Activated T-cell treated with anti-CD3 and anti-CD28 coated beads for 1 hour (primary cell): ENCODE measurements at regions not wholly inside any gene's neighbourhood (a gene's known extent, or its start where the extent isn't known, plus 50 kb on each side); places are given as distances from the start of the nearest gene placed in this dataset.

Source experiments
- DNase-seq: peaks from one replicate; pipeline ENCODE4 v3.0.0-alpha.2; 2020; ENCODE audit warnings: low read depth

- no peak for DNase-seq
These were observed 227.5 kb upstream of the IGF1R start for GRCh38 chr15:98420837-98421236.

- DNase-seq, result peak; percentile 58
These were observed 226.8 kb upstream of the IGF1R start for GRCh38 chr15:98421419-98422129.

GRCh38 chr15:98422130-98422478 is 226.2 kb upstream of the IGF1R start:
- DNase-seq, result no peak

GRCh38 chr15:98425173-98425572 is 223.2 kb upstream of the IGF1R start:
- DNase-seq, result no peak

- no peak for DNase-seq
These were observed 221.0 kb upstream of the IGF1R start for GRCh38 chr15:98427321-98427720.

GRCh38 chr15:98428253-98428989 is 219.9 kb upstream of the IGF1R start:
- peak; percentile 50 for DNase-seq

GRCh38 chr15:98431171-98431570 is 217.2 kb upstream of the IGF1R start:
- no peak for DNase-seq

- DNase-seq, result no peak
These were observed 215.0 kb upstream of the IGF1R start for GRCh38 chr15:98433346-98433745.

GRCh38 chr15:98433856-98434255 is 214.5 kb upstream of the IGF1R start:
- DNase-seq, result no peak

GRCh38 chr15:98437752-98438151 is 210.6 kb upstream of the IGF1R start:
- no peak for DNase-seq

- no peak for DNase-seq
These were observed 210.0 kb upstream of the IGF1R start for GRCh38 chr15:98438326-98438725.

GRCh38 chr15:98438907-98439306 is 209.4 kb upstream of the IGF1R start:
- no peak for DNase-seq

- no peak for DNase-seq
These were observed 208.8 kb upstream of the IGF1R start for GRCh38 chr15:98439523-98439942.

GRCh38 chr15:98440917-98441316 is 207.4 kb upstream of the IGF1R start:
- no peak for DNase-seq

- DNase-seq, result no peak
These were observed 206.7 kb upstream of the IGF1R start for GRCh38 chr15:98441599-98441998.

GRCh38 chr15:98442379-98442833 is 205.9 kb upstream of the IGF1R start:
- DNase-seq, result peak; percentile 32

- DNase-seq, result no peak
These were observed 205.4 kb upstream of the IGF1R start for GRCh38 chr15:98442901-98443300.

GRCh38 chr15:98443526-98443925 is 204.8 kb upstream of the IGF1R start:
- DNase-seq, result no peak

GRCh38 chr15:98444138-98444537 is 204.2 kb upstream of the IGF1R start:
- DNase-seq, result no peak

- no peak for DNase-seq
These were observed 203.0 kb upstream of the IGF1R start for GRCh38 chr15:98445315-98445714.

GRCh38 chr15:98446083-98446482 is 202.3 kb upstream of the IGF1R start:
- DNase-seq, result no peak

GRCh38 chr15:98447069-98447468 is 201.3 kb upstream of the IGF1R start:
- DNase-seq, result no peak

GRCh38 chr15:98451236-98451635 is 197.1 kb upstream of the IGF1R start:
- no peak for DNase-seq

GRCh38 chr15:98452238-98452637 is 196.1 kb upstream of the IGF1R start:
- no peak for DNase-seq
